Right lobe of liver (tissue), 6 donors: ENCODE measurements at regions not wholly inside any gene's neighbourhood (a gene's known extent, or its start where the extent isn't known, plus 50 kb on each side); places are given as distances from the start of the nearest gene placed in this dataset.

Experiments used
- ATAC-seq, 4 donors: fragments of 200-7000 bp; cut with Tn5 transposase; one replicate each; pipeline ENCODE4 v1.9.1; 2020; ENCODE audit warnings: mild to moderate bottlenecking in 4 of 4, moderate library complexity in 4 of 4
- DNase-seq, 3 donors: peaks; one replicate each; pipeline ENCODE4 v3.0.0-alpha.2; 2020
- H3K27ac ChIP-seq, 3 donors: fragments of 200-600 bp; one replicate each; pipeline ENCODE4 v1.8.0; 2022
- H3K27me3 ChIP-seq, 2 donors: fragments of 200-600 bp; one replicate each; pipeline ENCODE4 v1.8.0; 2022
- H3K36me3 ChIP-seq, 4 donors: fragments of 200-600 bp; sonication (generic) in 1 of 4; one replicate each; pipeline versions ENCODE4 v1.5.1 to v1.8.0; 2017 to 2022; ENCODE audit warnings: control low read depth in 1 of 4
- H3K4me1 ChIP-seq, 4 donors: fragments of 200-600 bp; sonication (generic) in 1 of 4; one replicate each; pipeline versions ENCODE4 v1.5.1 to v1.8.0; 2017 to 2022; ENCODE audit warnings: control low read depth in 1 of 4
- H3K4me3 ChIP-seq, 3 donors: fragments of 200-600 bp; one replicate each; pipeline ENCODE4 v1.8.0; 2022
- H3K9me3 ChIP-seq, 4 donors: fragments of 200-600 bp; sonication (generic) in 1 of 4; one replicate each; pipeline versions ENCODE4 v1.5.1 to v1.8.0; 2017 to 2022; ENCODE audit warnings: control low read depth in 1 of 4
- POLR2A ChIP-seq: fragments of 450-650 bp; IDR thresholded peaks from one replicate; pipeline ENCODE4 v1.6.1; 2017; ENCODE audit warnings: antibody characterized with exemption, mild to moderate bottlenecking
- WGBS: methylation state at CpG from one replicate; pipeline ENCODE4 v1.1.6; 2018; ENCODE audit warnings: low coverage, low lambda C conversion rate; ENCODE audit not compliant: insufficient coverage; ENCODE audit errors: missing lambda C conversion rate; 5-methylcytosine and 5-hydroxymethylcytosine counted together
- intact Hi-C, 2 donors: fragments of 100-400 bp; cut with DNase I; formaldehyde crosslinking; loops; one replicate each; pipeline versions ENCODE4 v1.11.2 to v1.14.1; 2022
- TF ChIP-seq, protein P1 (sequence below), 4 donors: fragments of 200-600 bp in 3 of 4; fragments of 450-650 bp in 1 of 4; IDR thresholded peaks; one replicate each; pipeline versions ENCODE4 v1.5.1 to v1.8.0; 2016 to 2022; ENCODE audit warnings: antibody characterized with exemption in 4 of 4, mild to moderate bottlenecking in 2 of 4
- donor health status: DM: no; HTN: yes; CAD: no.
- donor health status: DM: no; HTN: no; CAD: no.
- donor health status: DM: no; HTN: no; CAD: no.
- donor health status: DM: no; HTN: yes; CAD: no.
- donor health status: DM: no; HTN: yes; CAD: no.

DNA sequence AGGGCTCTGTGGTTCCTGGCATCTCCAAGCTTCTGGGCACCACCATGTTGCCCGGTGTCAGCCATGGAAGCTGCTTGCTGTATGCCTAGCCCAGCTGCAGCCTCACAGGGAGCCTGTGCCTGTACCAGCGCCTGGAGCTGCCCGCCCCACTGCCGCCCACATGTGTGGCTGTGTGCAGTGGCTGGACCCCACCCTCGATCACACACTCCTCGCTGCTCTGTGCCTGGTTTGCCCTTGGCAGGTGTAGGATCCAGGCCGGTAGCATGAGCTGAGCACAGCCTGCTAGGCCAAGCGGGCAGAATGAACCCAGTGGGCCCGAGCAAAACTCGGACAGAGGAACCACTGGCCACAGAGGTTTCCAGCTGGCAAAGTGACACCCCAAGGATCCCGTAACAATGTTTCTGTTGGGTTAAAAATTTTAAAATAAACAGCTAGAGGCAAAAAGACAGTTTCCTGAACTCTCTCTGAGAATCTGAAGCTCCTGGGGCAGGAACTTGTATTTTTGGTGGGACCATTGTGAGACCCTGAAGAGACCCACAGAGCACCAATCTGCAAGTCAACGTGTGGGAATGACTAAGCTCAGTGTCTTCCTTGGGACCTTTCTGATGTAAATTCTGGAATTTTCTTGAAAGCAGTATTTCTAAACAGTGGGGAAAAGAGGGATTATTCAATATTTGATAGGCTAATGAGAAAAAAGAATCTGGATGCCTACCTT lies 73.1 kb upstream of the CCDC112 start:
- Histone ChIP-seq H3K4me1 (no peaks in the 10 kb centered on the region), H3K36me3 (no peaks in the 10 kb centered on the region), H3K27me3 (no peaks in the 10 kb centered on the region), H3K4me3 (no peak overlapping the region), H3K27ac (no peak overlapping the region), H3K9me3 (no peaks in the 10 kb centered on the region)
- 87% methylated on average over 5 of the region's 12 CpGs for WGBS
- no peak for DNase-seq
- no peak for TF ChIP-seq POLR2A
- TF ChIP-seq, protein P1, sequence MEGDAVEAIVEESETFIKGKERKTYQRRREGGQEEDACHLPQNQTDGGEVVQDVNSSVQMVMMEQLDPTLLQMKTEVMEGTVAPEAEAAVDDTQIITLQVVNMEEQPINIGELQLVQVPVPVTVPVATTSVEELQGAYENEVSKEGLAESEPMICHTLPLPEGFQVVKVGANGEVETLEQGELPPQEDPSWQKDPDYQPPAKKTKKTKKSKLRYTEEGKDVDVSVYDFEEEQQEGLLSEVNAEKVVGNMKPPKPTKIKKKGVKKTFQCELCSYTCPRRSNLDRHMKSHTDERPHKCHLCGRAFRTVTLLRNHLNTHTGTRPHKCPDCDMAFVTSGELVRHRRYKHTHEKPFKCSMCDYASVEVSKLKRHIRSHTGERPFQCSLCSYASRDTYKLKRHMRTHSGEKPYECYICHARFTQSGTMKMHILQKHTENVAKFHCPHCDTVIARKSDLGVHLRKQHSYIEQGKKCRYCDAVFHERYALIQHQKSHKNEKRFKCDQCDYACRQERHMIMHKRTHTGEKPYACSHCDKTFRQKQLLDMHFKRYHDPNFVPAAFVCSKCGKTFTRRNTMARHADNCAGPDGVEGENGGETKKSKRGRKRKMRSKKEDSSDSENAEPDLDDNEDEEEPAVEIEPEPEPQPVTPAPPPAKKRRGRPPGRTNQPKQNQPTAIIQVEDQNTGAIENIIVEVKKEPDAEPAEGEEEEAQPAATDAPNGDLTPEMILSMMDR (IDR thresholded peaks at IDR 0.05): no peak
- intact Hi-C loops: no loop called here
- peak in 1 of 4 donors; percentile 33 for ATAC-seq

DNA sequence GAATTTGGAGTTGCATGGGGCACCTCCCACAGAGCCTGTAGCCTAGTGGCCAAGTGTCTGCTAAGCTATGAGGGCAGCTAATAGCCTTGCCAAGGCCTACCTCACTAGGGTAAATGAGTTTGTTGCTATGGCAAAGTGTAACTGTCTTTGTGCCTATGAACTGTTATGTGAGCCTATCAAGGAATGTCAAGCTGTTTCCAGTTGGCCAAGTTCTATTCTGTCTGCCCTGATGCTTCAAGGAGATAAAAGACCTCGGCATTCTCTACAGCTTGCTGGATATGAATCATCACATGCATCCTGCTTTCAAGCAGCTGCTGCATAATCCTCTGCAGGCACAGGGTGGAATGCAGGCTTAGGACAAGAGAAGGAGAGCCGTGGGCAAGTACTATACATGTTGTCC lies 69.8 kb upstream of the CCDC112 start:
- DNase-seq: no peak
- 77% methylated on average over 2 of the region's 2 CpGs for WGBS
- Histone ChIP-seq H3K36me3 (no peaks in the 10 kb centered on the region), H3K4me1 (no peaks in the 10 kb centered on the region), H3K27ac (no peak overlapping the region), H3K4me3 (no peak overlapping the region), H3K9me3 (no peaks in the 10 kb centered on the region), H3K27me3 (no peaks in the 10 kb centered on the region)
- intact Hi-C loops: no loop called here
- ATAC-seq: no peak
- no peak for TF ChIP-seq POLR2A
- TF ChIP-seq, protein P1 (IDR thresholded peaks at IDR 0.05): no peak

- DNase-seq (no peak), ATAC-seq (no peak)
- intact Hi-C loops: no loop called here
- no peak overlapping the region for H3K27ac ChIP-seq
- H3K4me1 ChIP-seq: no peaks in the 10 kb centered on the region
- TF ChIP-seq POLR2A: no peak
- TF ChIP-seq, protein P1 (IDR thresholded peaks at IDR 0.05): no peak
- H3K27me3 ChIP-seq: no peaks in the 10 kb centered on the region
- H3K36me3 ChIP-seq: no peaks in the 10 kb centered on the region
- H3K4me3 ChIP-seq: no peak overlapping the region
- WGBS: 50% methylated on average over 4 of the region's 4 CpGs
- no peaks in the 10 kb centered on the region for H3K9me3 ChIP-seq
Measured at GRCh38 chr5:115363879-115364278, 67.4 kb upstream of the CCDC112 start.

DNA sequence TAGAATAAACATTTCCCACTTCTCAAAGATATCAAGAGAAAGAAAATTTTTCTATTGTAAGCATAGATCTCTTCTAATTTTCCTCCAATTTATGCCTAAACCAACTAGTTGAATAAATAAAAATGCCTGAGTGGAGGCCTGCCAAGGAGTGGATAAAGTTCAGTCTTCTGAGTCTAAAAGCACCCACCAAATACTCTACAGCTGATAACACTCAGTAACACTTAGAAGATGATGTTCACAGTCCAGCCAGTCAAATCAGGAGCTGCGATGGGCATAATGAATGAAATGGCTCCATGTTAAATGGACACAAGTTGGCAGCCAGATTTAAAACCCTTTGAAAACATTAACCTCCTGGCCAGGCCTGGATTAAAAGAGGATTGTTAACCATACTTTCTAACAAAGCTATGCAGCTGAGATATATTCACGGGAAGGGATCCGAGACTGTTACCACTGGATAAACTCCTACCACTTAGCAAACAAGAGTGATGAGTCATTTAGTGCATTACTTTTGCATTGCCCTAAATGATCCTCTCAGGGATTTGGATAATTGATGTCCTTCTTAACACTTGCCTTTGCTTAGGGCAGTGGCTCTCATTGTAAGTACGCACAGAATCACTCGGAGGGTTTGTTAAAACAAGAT lies 63.7 kb upstream of the CCDC112 start:
- 70% methylated on average over 5 of the region's 5 CpGs for WGBS
- intact Hi-C loops: no loop called here
- no peaks in the 10 kb centered on the region for H3K36me3 ChIP-seq

More for the DNA sequence above, 63.7 kb upstream of the CCDC112 start:
- Histone ChIP-seq H3K4me1 (no peaks in the 10 kb centered on the region), H3K27ac (no peak overlapping the region), H3K27me3 (no peaks in the 10 kb centered on the region), H3K9me3 (no peaks in the 10 kb centered on the region), H3K4me3 (no peak overlapping the region)
- TF ChIP-seq, protein P1 (IDR thresholded peaks at IDR 0.05): no peak
- no peak for TF ChIP-seq POLR2A
- DNase-seq (peak in 1 of 3 donors; percentile 49), ATAC-seq (peak; percentile 47 to 71 (median 50))
